IMR-90 (cell line): ENCODE measurements at regions not wholly inside any gene's neighbourhood (a gene's known extent, or its start where the extent isn't known, plus 50 kb on each side); places are given as distances from the start of the nearest gene placed in this dataset.

Experiments
- ATAC-seq: fragments of 200-7000 bp; cut with Tn5 transposase; 2 replicates; pipeline ENCODE4 v1.9.1; 2020; ENCODE audit warnings: low read depth, mild to moderate bottlenecking, moderate library complexity
- BruUV-seq: library from RNA; stranded (reverse); fragments of 400-500 nt; replicated peaks from 2 replicates; lab custom pipeline; 2021; lab: Mats Ljungman, UMichigan
- CTCF ChIA-PET: fragments of 300-600 bp; formaldehyde crosslinking; extraction: SDS; loops from one replicate; lab custom pipeline; 2021; ENCODE audit warnings: antibody characterized with exemption; lab: Yijun Ruan, JAX
- POLR2A ChIA-PET: fragments of 300-600 bp; sonication (Branson Sonifier 250); formaldehyde crosslinking; loops from one replicate; lab custom pipeline; 2022; ENCODE audit warnings: antibody characterized with exemption; ENCODE audit not compliant: unreplicated experiment; lab: Charles Lee
- DNase-seq: peaks from one replicate; pipeline ENCODE4 v3.0.0; 2013
- H2AFZ ChIP-seq: replicated peaks from 2 replicates; pipeline ENCODE3; 2013; ENCODE audit warnings: low read length, mild to moderate bottlenecking; ENCODE audit not compliant: poor library complexity
- H2AK5ac ChIP-seq: 2 replicates; pipeline ENCODE4 v1.6.1; 2013; ENCODE audit warnings: low read depth, low read length, inconsistent platforms
- H2AK9ac ChIP-seq: replicated peaks from 2 replicates; pipeline ENCODE3; 2013; ENCODE audit warnings: mild to moderate bottlenecking, low read depth, low read length, moderate library complexity; ENCODE audit not compliant: poor library complexity
- H2BK120ac ChIP-seq: 2 replicates; pipeline ENCODE4 v1.6.1; 2013; ENCODE audit warnings: low read depth, low read length, inconsistent platforms
- H2BK15ac ChIP-seq: 3 replicates; pipeline ENCODE4 v1.6.1; 2013; ENCODE audit warnings: low read depth, low read length, inconsistent platforms
- H2BK20ac ChIP-seq: 2 replicates; pipeline ENCODE4 v1.6.1; 2013; ENCODE audit warnings: low read depth, mild to moderate bottlenecking, inconsistent platforms, low read length, moderate library complexity
- H2BK5ac ChIP-seq: 2 replicates; pipeline ENCODE4 v1.6.1; 2013; ENCODE audit warnings: mild to moderate bottlenecking, low read depth, low read length, inconsistent platforms; ENCODE audit not compliant: poor library complexity, severe bottlenecking
- H3K14ac ChIP-seq: replicated peaks from 2 replicates; pipeline ENCODE4 v1.6.1; 2013; ENCODE audit warnings: low read depth, low read length, inconsistent platforms
- H3K18ac ChIP-seq: 2 replicates; pipeline ENCODE4 v1.6.1; 2013; ENCODE audit warnings: low read depth, low read length, control low read depth
- H3K23ac ChIP-seq: 2 replicates; pipeline ENCODE4 v1.6.1; 2013; ENCODE audit warnings: low read depth, low read length, inconsistent platforms
- H3K27ac ChIP-seq: 2 replicates; pipeline ENCODE4 v1.5.1; 2013; ENCODE audit warnings: mild to moderate bottlenecking, control low read depth, low read length; ENCODE audit not compliant: insufficient read depth
- H3K27me3 ChIP-seq: 2 replicates; pipeline ENCODE4 v1.6.1; 2013; ENCODE audit warnings: low read length; ENCODE audit not compliant: control insufficient read depth, insufficient read depth
- H3K36me3 ChIP-seq: 2 replicates; pipeline ENCODE4 v1.6.1; 2013; ENCODE audit warnings: low read length, mixed read lengths; ENCODE audit not compliant: control insufficient read depth, insufficient read depth
- H3K4ac ChIP-seq: 2 replicates; pipeline ENCODE4 v1.6.1; 2013; ENCODE audit warnings: low read depth, low read length, inconsistent platforms
- H3K4me1 ChIP-seq: 2 replicates; pipeline ENCODE4 v1.6.1; 2013; ENCODE audit warnings: low read length, mixed read lengths; ENCODE audit not compliant: control insufficient read depth, insufficient read depth
- H3K4me2 ChIP-seq: 2 replicates; pipeline ENCODE4 v1.6.1; 2013; ENCODE audit warnings: low read depth, mild to moderate bottlenecking, control low read depth, low read length, moderate library complexity
- H3K4me3 ChIP-seq: 2 replicates; pipeline ENCODE4 v1.5.1; 2013; ENCODE audit warnings: low read depth, mild to moderate bottlenecking, control low read depth, low read length, moderate library complexity; ENCODE audit not compliant: insufficient read depth
- H3K56ac ChIP-seq: 2 replicates; pipeline ENCODE4 v1.6.1; 2013; ENCODE audit warnings: low read length, inconsistent platforms; ENCODE audit not compliant: insufficient read depth; ENCODE audit errors: extremely low read depth
- H3K79me1 ChIP-seq, 2 experiments: 2 replicates each; pipeline ENCODE4 v1.6.1; 2013; ENCODE audit warnings: low read length in 2 of 2, inconsistent platforms in 1 of 2, low read depth in 1 of 2
- H3K9ac ChIP-seq: 2 replicates; pipeline ENCODE4 v1.6.1; 2013; ENCODE audit warnings: low read depth, low read length, control low read depth
- H3K9me1 ChIP-seq: 2 replicates; pipeline ENCODE4 v1.6.1; 2013; ENCODE audit warnings: low read length, inconsistent platforms; ENCODE audit not compliant: insufficient read depth
- H3K9me3 ChIP-seq: 2 replicates; pipeline ENCODE4 v1.6.1; 2013; ENCODE audit warnings: low read length; ENCODE audit not compliant: control insufficient read depth, insufficient read depth
- H4K20me1 ChIP-seq: 2 replicates; pipeline ENCODE4 v1.6.1; 2013; ENCODE audit warnings: low read length, inconsistent platforms; ENCODE audit not compliant: insufficient read depth
- H4K5ac ChIP-seq: 2 replicates; pipeline ENCODE4 v1.6.1; 2013; ENCODE audit warnings: mild to moderate bottlenecking, low read depth, low read length, control low read depth
- H4K8ac ChIP-seq, 2 experiments: 2 replicates each; pipeline ENCODE4 v1.6.1; 2013; ENCODE audit warnings: low read depth in 2 of 2, low read length in 2 of 2, control low read depth in 1 of 2, inconsistent platforms in 1 of 2
- H4K91ac ChIP-seq: 2 replicates; pipeline ENCODE4 v1.6.1; 2013; ENCODE audit warnings: low read depth, low read length, inconsistent platforms; ENCODE audit not compliant: insufficient read depth
- BHLHE40 ChIP-seq: fragments of 150-350 bp; IDR thresholded peaks from 2 replicates; pipeline ENCODE4 v1.6.1; 2016; ENCODE audit warnings: mild to moderate bottlenecking, low read depth, low read length
- MAFK ChIP-seq: IDR thresholded peaks from 2 replicates; pipeline ENCODE4 v1.6.1; 2012; ENCODE audit warnings: low read depth, low read length, improper control_type of control experiment
- MAZ ChIP-seq: IDR thresholded peaks from 2 replicates; pipeline ENCODE4 v1.6.1; 2012; ENCODE audit warnings: low read depth, mild to moderate bottlenecking, low read length, improper control_type of control experiment, moderate library complexity, borderline replicate concordance
- MXI1 ChIP-seq: IDR thresholded peaks from 2 replicates; pipeline ENCODE4 v1.6.1; 2012; ENCODE audit warnings: low read depth, mild to moderate bottlenecking, low read length, moderate library complexity, borderline replicate concordance
- NFE2L2 ChIP-seq: fragments of 150-350 bp; IDR thresholded peaks from 2 replicates; pipeline ENCODE4 v1.6.1; 2016; ENCODE audit warnings: low read depth, mild to moderate bottlenecking, low read length
- RFX5 ChIP-seq: IDR thresholded peaks from 2 replicates; pipeline ENCODE4 v1.8.0; 2012; ENCODE audit warnings: low read depth, mild to moderate bottlenecking, low read length, moderate library complexity
- SMC3 ChIP-seq: fragments of 150-350 bp; IDR thresholded peaks from 2 replicates; pipeline ENCODE4 v1.6.1; 2016; ENCODE audit warnings: low read depth, mild to moderate bottlenecking, antibody characterized with exemption, low read length, moderate library complexity
- USF2 ChIP-seq: fragments of 150-350 bp; IDR thresholded peaks from 2 replicates; pipeline ENCODE4 v1.6.1; 2017; ENCODE audit warnings: mild to moderate bottlenecking, antibody characterized with exemption, low read length, low read depth
- WGBS, 2 experiments: methylation state at CpG; one replicate each; pipeline versions ENCODE4 v1.1.5 to v1.1.7; 2013; ENCODE audit warnings: missing lambda C conversion rate in 2 of 2; ENCODE audit not compliant: insufficient read length in 1 of 2; ENCODE audit errors: extremely low coverage in 2 of 2; 5-methylcytosine and 5-hydroxymethylcytosine counted together
- dilution Hi-C: fragments of 300-500 bp; cut with HindIII; formaldehyde crosslinking; loops from one replicate; pipeline ENCODE4 v1.14.3; 2018; ENCODE audit warnings: low sequenced_read_pairs; ENCODE audit not compliant: unreplicated experiment
- in situ Hi-C: fragments of 300-500 bp; cut with MboI; formaldehyde crosslinking; loops from 3 replicates; pipeline ENCODE4 v1.14.3; 2019; ENCODE audit warnings: low sequenced_read_pairs, inconsistent platforms, mixed read lengths
- intact Hi-C: fragments of 100-400 bp; cut with micrococcal nuclease; formaldehyde crosslinking; loops from 2 replicates; pipeline ENCODE4 v1.10.0; 2022

- POLR2A ChIA-PET = no interaction called here
Measured at GRCh38 chr21:31599013-31599412, 60.5 kb upstream of the SOD1 start.

More at GRCh38 chr21:31599013-31599412, 60.5 kb upstream of the SOD1 start:
- no peak overlapping the region for H3K14ac ChIP-seq
- no peak overlapping the region for H4K8ac ChIP-seq
- H3K18ac ChIP-seq = no peak overlapping the region
- H3K4ac ChIP-seq = no peak overlapping the region
- H4K5ac ChIP-seq = no peak overlapping the region
- no peak overlapping the region for H2BK5ac ChIP-seq
- H3K9me3 ChIP-seq = no peaks in the 10 kb centered on the region
- WGBS, 2 experiments = 56% methylated on average over 1 of the region's 3 CpGs; no CpG with 5 or more reads in 1 of the 2 experiments
- H3K27ac ChIP-seq = no peak overlapping the region
- ATAC-seq (no peak), DNase-seq (no peak)
- H3K4me1 ChIP-seq = no peaks in the 10 kb centered on the region
- H3K4me3 ChIP-seq = no peak overlapping the region
- CTCF ChIA-PET = no interaction called here
- H3K4me2 ChIP-seq = no peak overlapping the region
- H2BK15ac ChIP-seq = no peak overlapping the region
- intact Hi-C loops (no loop called here), in situ Hi-C loops (no loop called here), dilution Hi-C loops (no loop called here)
- H3K23ac ChIP-seq = no peak overlapping the region
- no TSS peak for BruUV-seq
- H3K9me1 ChIP-seq = no peaks in the 10 kb centered on the region
- H2AFZ ChIP-seq = no peak overlapping the region
- H4K91ac ChIP-seq = no peak overlapping the region
- no peak overlapping the region for H2AK5ac ChIP-seq
- H3K36me3 ChIP-seq = no peaks in the 10 kb centered on the region
- H3K56ac ChIP-seq = no peak overlapping the region
- H3K27me3 ChIP-seq = no peaks in the 10 kb centered on the region; the same call in 1 of the 2 replicates
- H2BK120ac ChIP-seq = no peak overlapping the region
- no peak overlapping the region for H3K9ac ChIP-seq
- H2BK20ac ChIP-seq = no peak overlapping the region
- H3K79me1 ChIP-seq = no peaks in the 10 kb centered on the region
- no peak for TF ChIP-seq MAZ
- no peak for TF ChIP-seq USF2
- TF ChIP-seq RFX5 = no peak
- TF ChIP-seq BHLHE40 = no peak
- TF ChIP-seq MAFK = no peak
- TF ChIP-seq MXI1 = no peak
- no peak for TF ChIP-seq NFE2L2
- TF ChIP-seq SMC3 = no peak
- no peak overlapping the region for H2AK9ac ChIP-seq
- no peaks in the 10 kb centered on the region for H4K20me1 ChIP-seq
